HG03558 (cell line): ENCODE measurements at regions not wholly inside any gene's neighbourhood (a gene's known extent, or its start where the extent isn't known, plus 50 kb on each side); places are given as distances from the start of the nearest gene placed in this dataset.

Experiments
- ATAC-seq: cut with Tn5 transposase; IDR thresholded peaks from one replicate; pipeline ENCODE4 v1.9.1; 2021; ENCODE audit warnings: moderate number of reproducible peaks; ENCODE audit not compliant: unreplicated experiment; ENCODE audit errors: extremely low read depth

GRCh38 chr4:43875655-43876054 lies 573.0 kb downstream of the KCTD8 start:
- no peak for ATAC-seq

- ATAC-seq = no peak
Observed at GRCh38 chr4:43882470-43882869, 566.1 kb downstream of the KCTD8 start.

- no peak for ATAC-seq
Observed at GRCh38 chr4:43886196-43886595, 562.4 kb downstream of the KCTD8 start.

GRCh38 chr4:43898836-43899235 lies 549.8 kb downstream of the KCTD8 start:
- ATAC-seq = no peak

- no peak for ATAC-seq
Observed at GRCh38 chr4:43903456-43903855, 545.2 kb downstream of the KCTD8 start.

- ATAC-seq = no peak
Observed at GRCh38 chr4:43918377-43918776, 530.2 kb downstream of the KCTD8 start.

- no peak for ATAC-seq
Observed at GRCh38 chr4:43932448-43932847, 516.2 kb downstream of the KCTD8 start.

- ATAC-seq = no peak
Observed at GRCh38 chr4:43943998-43944397, 504.6 kb downstream of the KCTD8 start.

GRCh38 chr4:43959976-43960375 lies 488.6 kb downstream of the KCTD8 start:
- ATAC-seq = no peak

GRCh38 chr4:43968011-43968410 lies 480.6 kb downstream of the KCTD8 start:
- ATAC-seq = no peak

- no peak for ATAC-seq
Observed at GRCh38 chr4:43983610-43984009, 465.0 kb downstream of the KCTD8 start.

- ATAC-seq = no peak
Observed at GRCh38 chr4:43987331-43987944, 461.2 kb downstream of the KCTD8 start.

- ATAC-seq = no peak
Observed at GRCh38 chr4:43990551-43990950, 458.1 kb downstream of the KCTD8 start.

- ATAC-seq = no peak
Observed at GRCh38 chr4:43990963-43991362, 457.6 kb downstream of the KCTD8 start.

- ATAC-seq = no peak
Observed at GRCh38 chr4:43992552-43992951, 456.1 kb downstream of the KCTD8 start.

GRCh38 chr4:43993196-43993902 lies 455.3 kb downstream of the KCTD8 start:
- ATAC-seq = no peak

GRCh38 chr4:43999669-44000068 lies 448.9 kb downstream of the KCTD8 start:
- no peak for ATAC-seq

- ATAC-seq = no peak
Observed at GRCh38 chr4:44002368-44002767, 446.2 kb downstream of the KCTD8 start.

GRCh38 chr4:44016570-44017421 lies 431.8 kb downstream of the KCTD8 start:
- ATAC-seq = no peak

GRCh38 chr4:44017422-44017739 lies 431.2 kb downstream of the KCTD8 start:
- ATAC-seq = no peak

GRCh38 chr4:44019721-44020120 lies 428.9 kb downstream of the KCTD8 start:
- ATAC-seq = no peak
